SK-N-SH (cell line): ENCODE measurements at regions not wholly inside any gene's neighbourhood (a gene's known extent, or its start where the extent isn't known, plus 50 kb on each side); places are given as distances from the start of the nearest gene placed in this dataset.

ENCODE experiments used
- CTCF ChIA-PET: fragments of 300-600, 350-600 bp; formaldehyde crosslinking; extraction: SDS; loops from one replicate; lab custom pipeline; 2021; lab: Yijun Ruan, JAX
- POLR2A ChIA-PET: fragments of 350-600 bp; sonication (Branson Sonifier 250); formaldehyde crosslinking; extraction: SDS; loops from one replicate; lab custom pipeline; 2020; ENCODE audit warnings: antibody characterized with exemption, inconsistent platforms; lab: Yijun Ruan, JAX
- DNase-seq: peaks from one replicate; pipeline ENCODE4 v3.0.0; 2012
- H2AFZ ChIP-seq: fragments of 200-600 bp; sonication (generic); 2 replicates; pipeline ENCODE4 v1.8.1; 2016; ENCODE audit warnings: antibody characterized with exemption, mild to moderate bottlenecking, low read depth
- H3F3A ChIP-seq: fragments of 200-600 bp; sonication (generic); replicated peaks from 2 replicates; pipeline ENCODE3; 2016; ENCODE audit warnings: antibody characterized with exemption, mild to moderate bottlenecking; ENCODE audit not compliant: insufficient read depth
- H3K27ac ChIP-seq, 2 experiments: fragments of 200-500 bp in 1 of 2; fragments of 200-600 bp in 1 of 2; sonication (Bioruptor generic) in 1 of 2; sonication (generic), shearing (Covaris generic) in 1 of 2; 2 replicates each; pipeline versions ENCODE4 v1.5.1 to v1.6.1; 2014 to 2016; ENCODE audit warnings: low read depth in 2 of 2, inconsistent platforms in 1 of 2, low read length in 1 of 2, mild to moderate bottlenecking in 1 of 2, mixed read lengths in 1 of 2
- H3K27me3 ChIP-seq: fragments of 200-600 bp; sonication (generic), shearing (Covaris generic); 2 replicates; pipeline ENCODE4 v1.6.1; 2016; ENCODE audit warnings: mixed run types; ENCODE audit not compliant: insufficient read depth
- H3K36me3 ChIP-seq, 2 experiments: fragments of 200-500 bp in 1 of 2; fragments of 200-600 bp in 1 of 2; sonication (Bioruptor generic) in 1 of 2; sonication (generic) in 1 of 2; replicated peaks in 1 of 2; 2 replicates each; pipeline versions ENCODE3 to v1.5.1; 2014 to 2016; ENCODE audit warnings: low read length in 1 of 2, mild to moderate bottlenecking in 1 of 2; ENCODE audit not compliant: insufficient read depth in 2 of 2, control insufficient read depth in 1 of 2
- H3K4me1 ChIP-seq, 2 experiments: fragments of 200-500 bp in 1 of 2; fragments of 200-600 bp in 1 of 2; sonication (Bioruptor generic) in 1 of 2; sonication (generic), shearing (Covaris generic) in 1 of 2; 2 replicates each; pipeline versions ENCODE4 v1.5.1 to v1.6.1; 2014 to 2016; ENCODE audit warnings: low read depth in 1 of 2, low read length in 1 of 2, mixed run types in 1 of 2; ENCODE audit not compliant: insufficient read depth in 2 of 2, control insufficient read depth in 1 of 2
- H3K4me2 ChIP-seq: fragments of 200-600 bp; sonication (generic), shearing (Covaris generic); 2 replicates; pipeline ENCODE4 v1.6.1; 2017; ENCODE audit warnings: mixed run types
- H3K4me3 ChIP-seq, 2 experiments: fragments of 200-500 bp in 1 of 2; fragments of 200-600 bp in 1 of 2; sonication (Bioruptor generic) in 1 of 2; sonication (generic), shearing (Covaris generic) in 1 of 2; 2 replicates each; pipeline versions ENCODE4 v1.5.1 to v1.8.1; 2014 to 2016; ENCODE audit warnings: low read depth in 2 of 2, inconsistent platforms in 1 of 2, low read length in 1 of 2, mild to moderate bottlenecking in 1 of 2, mixed read lengths in 1 of 2, moderate library complexity in 1 of 2
- H3K79me2 ChIP-seq: fragments of 200-600 bp; sonication (generic); 2 replicates; pipeline ENCODE4 v1.8.1; 2017; ENCODE audit warnings: mild to moderate bottlenecking; ENCODE audit not compliant: insufficient read depth
- H3K9ac ChIP-seq: fragments of 200-600 bp; sonication (generic); 2 replicates; pipeline ENCODE4 v1.6.1; 2017; ENCODE audit warnings: mixed run types
- H3K9me2 ChIP-seq: fragments of 200-600 bp; sonication (generic); 2 replicates; pipeline ENCODE4 v1.6.1; 2017; ENCODE audit warnings: mixed run types
- H3K9me3 ChIP-seq: fragments of 200-600 bp; sonication (generic); 2 replicates; pipeline ENCODE4 v1.6.1; 2017; ENCODE audit warnings: mixed run types, mild to moderate bottlenecking, moderate library complexity
- H4K20me1 ChIP-seq: fragments of 200-600 bp; sonication (generic); 2 replicates; pipeline ENCODE4 v1.6.1; 2017; ENCODE audit warnings: mild to moderate bottlenecking, mixed run types; ENCODE audit not compliant: insufficient read depth
- CTCF ChIP-seq: fragments of 200-600 bp; sonication (generic); IDR thresholded peaks from 2 replicates; pipeline ENCODE4 v1.6.1; 2017; ENCODE audit warnings: antibody characterized with exemption, mild to moderate bottlenecking, moderate library complexity
- ELF1 ChIP-seq: IDR thresholded peaks from 2 replicates; pipeline ENCODE4 v1.4.0; 2012
- FOSL2 ChIP-seq: IDR thresholded peaks from 2 replicates; pipeline ENCODE4 v1.4.0; 2012; ENCODE audit warnings: low read depth, mild to moderate bottlenecking, moderate library complexity, borderline replicate concordance
- GATA2 ChIP-seq: sonication (generic); formaldehyde crosslinking; IDR thresholded peaks from 2 replicates; pipeline ENCODE4 v1.5.0; 2020; ENCODE audit warnings: mild to moderate bottlenecking, missing genetic modification reagents
- JUND ChIP-seq: IDR thresholded peaks from 2 replicates; pipeline ENCODE4 v1.4.0; 2012
- MAX ChIP-seq: IDR thresholded peaks from 2 replicates; pipeline ENCODE4 v1.4.0; 2012; ENCODE audit warnings: low read depth
- NFIC ChIP-seq: IDR thresholded peaks from 2 replicates; pipeline ENCODE4 v1.4.0; 2012; ENCODE audit warnings: borderline replicate concordance
- PBX3 ChIP-seq: IDR thresholded peaks from 2 replicates; pipeline ENCODE4; 2012
- POLR2AphosphoS5 ChIP-seq: IDR thresholded peaks from 2 replicates; pipeline ENCODE4 v1.6.1; 2012; ENCODE audit warnings: low read depth, low read length
- RCOR1 ChIP-seq: fragments of 150-350 bp; IDR thresholded peaks from 2 replicates; pipeline ENCODE4 v1.6.1; 2017; ENCODE audit warnings: antibody characterized with exemption, low read length
- REST ChIP-seq: IDR thresholded peaks from 2 replicates; pipeline ENCODE4 v1.6.1; 2012; ENCODE audit warnings: mild to moderate bottlenecking, low read depth, low read length, moderate library complexity
- RFX5 ChIP-seq: IDR thresholded peaks from 2 replicates; pipeline ENCODE4 v1.6.1; 2012; ENCODE audit warnings: mild to moderate bottlenecking, improper control_type of control experiment, low read length
- RXRA ChIP-seq: IDR thresholded peaks from 2 replicates; pipeline ENCODE4 v1.4.0; 2012; ENCODE audit warnings: low read depth, mild to moderate bottlenecking, borderline replicate concordance
- SMC3 ChIP-seq: IDR thresholded peaks from 2 replicates; pipeline ENCODE4 v1.6.1; 2012; ENCODE audit warnings: low read depth, low read length, improper control_type of control experiment
- TAF1 ChIP-seq: IDR thresholded peaks from 2 replicates; pipeline ENCODE4 v1.6.1; 2012; ENCODE audit warnings: low read depth, mild to moderate bottlenecking, low read length, moderate library complexity, borderline replicate concordance
- TCF12 ChIP-seq: IDR thresholded peaks from 2 replicates; pipeline ENCODE4 v1.4.0; 2012
- TEAD4 ChIP-seq: IDR thresholded peaks from 2 replicates; pipeline ENCODE4 v1.4.0; 2012; ENCODE audit warnings: mild to moderate bottlenecking, borderline replicate concordance; ENCODE audit not compliant: insufficient read depth
- USF1 ChIP-seq: IDR thresholded peaks from 2 replicates; pipeline ENCODE4 v1.4.0; 2012; ENCODE audit warnings: low read depth, borderline replicate concordance
- USF2 ChIP-seq: fragments of 150-350 bp; IDR thresholded peaks from 2 replicates; pipeline ENCODE4 v1.6.1; 2017; ENCODE audit warnings: antibody characterized with exemption, low read length, low read depth, borderline replicate concordance
- YY1 ChIP-seq: IDR thresholded peaks from 2 replicates; pipeline ENCODE4 v1.4.0; 2012; ENCODE audit warnings: low read depth, mild to moderate bottlenecking
- WGBS: methylation state at CpG from one replicate; pipeline ENCODE4 v1.1.6; 2017; ENCODE audit warnings: low lambda C conversion rate; 5-methylcytosine and 5-hydroxymethylcytosine counted together

GRCh38 chr3:110383356-110383755 lies 688.3 kb upstream of the NECTIN3 start:
- Histone ChIP-seq H3F3A (no peaks in the 10 kb centered on the region), H3K27ac (no peak overlapping the region), H3K36me3 (no peaks in the 10 kb centered on the region), H3K4me3 (no peak overlapping the region), H3K9ac (no peak overlapping the region)
- ChIA-PET POLR2A (no interaction called here), CTCF (no interaction called here)
- TF ChIP-seq POLR2AphosphoS5 (no peak), TCF12 (no peak), FOSL2 (no peak), PBX3 (no peak), SMC3 (no peak), TAF1 (no peak), ELF1 (no peak), CTCF (no peak)
- TF ChIP-seq, all 33 proteins: peak for 0
- Histone ChIP-seq H3K4me1 (no peaks in the 10 kb centered on the region), H3K4me2 (no peak overlapping the region), H3K9me3 (no peaks in the 10 kb centered on the region), H3K9me2 (no peaks in the 10 kb centered on the region), H2AFZ (no peak overlapping the region), H3K27me3 (no peaks in the 10 kb centered on the region), H4K20me1 (no peaks in the 10 kb centered on the region), H3K79me2 (no peaks in the 10 kb centered on the region)
- DNase-seq, result no peak

GRCh38 chr3:110384601-110385000 lies 687.0 kb upstream of the NECTIN3 start:
- H3K9me3 ChIP-seq, result no peaks in the 10 kb centered on the region

More at GRCh38 chr3:110384601-110385000, 687.0 kb upstream of the NECTIN3 start:
- no peaks in the 10 kb centered on the region for H3K4me1 ChIP-seq
- H3F3A ChIP-seq, result peaks cover 1% of the 10 kb centered on the region
- no peaks in the 10 kb centered on the region for H3K36me3 ChIP-seq
- no peaks in the 10 kb centered on the region for H3K9me2 ChIP-seq
- no peaks in the 10 kb centered on the region for H3K27me3 ChIP-seq
- no peak overlapping the region for H3K4me2 ChIP-seq
- CTCF ChIA-PET, result no interaction called here
- H2AFZ ChIP-seq, result no peak overlapping the region
- H3K9ac ChIP-seq, result no peak overlapping the region
- no peaks in the 10 kb centered on the region for H4K20me1 ChIP-seq
- H3K27ac ChIP-seq, result no peak overlapping the region
- no peak overlapping the region for H3K4me3 ChIP-seq
- TF ChIP-seq NFIC (no peak), SMC3 (no peak), RFX5 (no peak), GATA2 (CRISPR knock-in tag) (no peak), MAX (no peak), REST (no peak), RXRA (no peak), USF2 (no peak), JUND (no peak), TEAD4 (no peak), USF1 (no peak), RCOR1 (no peak), YY1 (no peak)
- POLR2A ChIA-PET, result no interaction called here
- H3K79me2 ChIP-seq, result no peaks in the 10 kb centered on the region
- no peak for DNase-seq
- 74% methylated on average over 3 of the region's 3 CpGs for WGBS
